Thymus (tissue), 11 donors: ENCODE measurements at regions not wholly inside any gene's neighbourhood (a gene's known extent, or its start where the extent isn't known, plus 50 kb on each side); places are given as distances from the start of the nearest gene placed in this dataset.
A peak's percentile ranks its signal among the peaks of the same experiment; 100 is the strongest.

Experiments used
- DNase-seq, 9 donors: peaks; one replicate each; pipeline ENCODE4 v3.0.0-alpha.2; 2013; ENCODE audit warnings: low spot score in 9 of 9, low read depth in 6 of 9, missing footprints in 1 of 9
- H3K27ac ChIP-seq, 2 donors: one replicate each; pipeline ENCODE4 v1.5.1; 2013; ENCODE audit warnings: control low read depth in 1 of 2, low read depth in 1 of 2, low read length in 1 of 2, mild to moderate bottlenecking in 1 of 2, moderate library complexity in 1 of 2
- H3K27me3 ChIP-seq, 2 donors: one replicate each; pipeline ENCODE4 v1.5.1; 2013; ENCODE audit warnings: low read length in 1 of 2; ENCODE audit not compliant: control insufficient read depth in 2 of 2, insufficient read depth in 1 of 2
- H3K36me3 ChIP-seq, 2 donors: one replicate each; pipeline ENCODE4 v1.5.1; 2013; ENCODE audit warnings: low read length in 1 of 2, mild to moderate bottlenecking in 1 of 2, moderate library complexity in 1 of 2; ENCODE audit not compliant: control insufficient read depth in 2 of 2, insufficient read depth in 2 of 2
- H3K4me1 ChIP-seq, 2 donors: one replicate each; pipeline ENCODE4 v1.5.1; 2013; ENCODE audit warnings: low read length in 2 of 2; ENCODE audit not compliant: control insufficient read depth in 2 of 2, insufficient read depth in 2 of 2
- H3K4me3 ChIP-seq, 2 donors: one replicate each; pipeline ENCODE4 v1.5.1; 2013; ENCODE audit warnings: low read length in 2 of 2, control low read depth in 1 of 2, mild to moderate bottlenecking in 1 of 2
- H3K9me3 ChIP-seq, 2 donors: one replicate each; pipeline ENCODE4 v1.5.1; 2013; ENCODE audit warnings: low read length in 1 of 2, mild to moderate bottlenecking in 1 of 2; ENCODE audit not compliant: control insufficient read depth in 2 of 2, insufficient read depth in 1 of 2
- WGBS: extraction: QIAGEN DNeasy Blood & Tissue Kit; methylation state at CpG from one replicate; pipeline ENCODE4 v1.1.7; 2013; 5-methylcytosine and 5-hydroxymethylcytosine counted together
- donor health status: healthy.

DNA sequence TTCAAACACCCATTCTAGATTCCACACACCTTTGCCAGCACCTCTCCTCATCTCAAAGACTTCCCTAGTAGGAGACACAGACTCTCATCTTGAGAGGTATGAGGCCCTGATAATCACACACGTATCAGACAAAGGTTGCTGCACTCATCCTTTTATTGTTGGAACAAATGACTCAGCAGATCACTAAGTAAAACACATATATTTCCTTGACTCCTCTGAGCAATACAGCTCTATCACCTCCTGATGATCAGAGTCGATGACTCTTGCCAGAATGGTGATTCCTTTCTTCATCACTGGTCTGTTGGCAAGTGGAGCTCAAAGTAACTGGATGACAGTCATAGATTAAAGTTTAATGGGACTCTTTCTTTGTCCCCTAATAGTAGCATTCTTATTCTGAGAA is 1049.2 kb upstream of the ZEB2 start:
- H3K27ac ChIP-seq: no peak overlapping the region
- DNase-seq: no peak
- H3K27me3 ChIP-seq: no peaks in the 10 kb centered on the region
- H3K4me1 ChIP-seq: peaks cover 0 to 2% of the 10 kb centered on the region in 2 donors
- H3K36me3 ChIP-seq: no peaks in the 10 kb centered on the region
- H3K4me3 ChIP-seq: no peak overlapping the region
- 97% methylated on average over 2 of the region's 2 CpGs for WGBS
- H3K9me3 ChIP-seq: no peaks in the 10 kb centered on the region

DNA sequence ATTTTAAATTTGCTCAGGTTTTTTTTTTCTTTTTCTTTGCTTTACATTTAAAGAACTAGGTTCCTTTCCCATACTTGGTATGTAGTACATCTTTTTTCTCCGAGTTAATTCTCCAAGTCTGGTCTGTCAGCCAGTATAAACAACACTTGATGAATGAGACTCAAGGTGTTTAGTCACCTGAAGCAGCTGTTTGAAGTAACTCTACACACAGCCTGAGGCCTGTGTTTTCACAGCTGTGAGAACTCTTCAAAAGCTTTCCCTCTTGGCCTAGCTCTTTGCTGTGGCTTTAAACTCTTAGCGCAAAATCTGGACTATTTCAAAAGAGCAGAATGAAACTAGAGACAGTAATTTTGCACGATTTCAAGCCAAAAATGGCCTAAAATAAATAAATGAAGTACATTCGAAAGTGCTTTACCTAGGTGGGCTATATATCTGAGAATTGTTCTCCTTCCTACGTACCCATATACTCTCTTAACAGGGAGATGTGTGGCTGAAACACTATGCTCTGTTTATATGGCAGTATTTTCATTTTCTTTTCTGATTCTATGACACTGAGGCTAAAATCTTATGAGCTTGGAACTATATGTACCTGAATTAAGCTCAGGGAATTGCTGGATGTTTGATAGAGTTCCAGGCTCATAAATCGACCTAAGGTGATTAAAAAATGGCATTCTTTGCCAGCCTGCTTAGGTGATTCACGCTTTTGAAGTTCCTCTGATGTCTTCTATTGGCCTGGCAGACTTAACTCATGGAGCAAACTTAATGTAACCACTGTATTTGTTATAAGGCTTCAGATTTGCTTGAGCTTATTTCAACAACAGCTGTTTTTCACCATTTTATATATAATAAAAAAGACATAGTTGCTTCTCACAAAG is 1044.1 kb upstream of the ZEB2 start:
- Histone ChIP-seq H3K4me3 (no peak overlapping the region), H3K27ac (peak overlapping the region in 1 of 2 donors; percentile 39)
- peak; percentile 32 to 87 (median 52) for DNase-seq

DNA sequence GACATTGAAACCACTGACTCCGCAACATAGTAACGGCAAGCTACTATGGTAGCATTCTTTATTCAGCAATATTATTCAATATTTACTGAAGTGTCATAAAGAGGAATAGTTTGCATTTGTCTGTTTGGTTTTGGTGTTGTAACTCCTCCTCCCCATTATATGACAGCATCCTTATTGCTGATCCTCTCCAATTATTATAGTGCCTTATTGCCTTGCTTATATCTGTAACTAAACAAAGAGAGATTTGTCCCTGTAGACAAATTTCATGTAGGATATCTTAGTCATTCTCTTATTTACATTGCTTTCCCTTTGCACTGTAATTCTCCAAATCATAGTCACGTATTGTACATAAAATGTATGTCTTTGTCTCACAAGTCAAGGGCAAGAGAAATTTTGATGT is 1041.2 kb upstream of the ZEB2 start:
- Histone ChIP-seq H3K27ac (no peak overlapping the region), H3K36me3 (no peaks in the 10 kb centered on the region), H3K4me1 (peaks cover 6 to 8% of the 10 kb centered on the region in 2 donors), H3K27me3 (no peaks in the 10 kb centered on the region), H3K9me3 (no peaks in the 10 kb centered on the region), H3K4me3 (no peak overlapping the region)
- WGBS: 98% methylated on average over 3 of the region's 3 CpGs
- DNase-seq: no peak

More for the DNA sequence above, 1044.1 kb upstream of the ZEB2 start:
- H3K36me3 ChIP-seq: no peaks in the 10 kb centered on the region
- 63% methylated on average over 7 of the region's 7 CpGs for WGBS
- no peaks in the 10 kb centered on the region for H3K9me3 ChIP-seq
- no peaks in the 10 kb centered on the region for H3K27me3 ChIP-seq
- peaks cover 0 to 2% of the 10 kb centered on the region in 2 donors for H3K4me1 ChIP-seq

DNA sequence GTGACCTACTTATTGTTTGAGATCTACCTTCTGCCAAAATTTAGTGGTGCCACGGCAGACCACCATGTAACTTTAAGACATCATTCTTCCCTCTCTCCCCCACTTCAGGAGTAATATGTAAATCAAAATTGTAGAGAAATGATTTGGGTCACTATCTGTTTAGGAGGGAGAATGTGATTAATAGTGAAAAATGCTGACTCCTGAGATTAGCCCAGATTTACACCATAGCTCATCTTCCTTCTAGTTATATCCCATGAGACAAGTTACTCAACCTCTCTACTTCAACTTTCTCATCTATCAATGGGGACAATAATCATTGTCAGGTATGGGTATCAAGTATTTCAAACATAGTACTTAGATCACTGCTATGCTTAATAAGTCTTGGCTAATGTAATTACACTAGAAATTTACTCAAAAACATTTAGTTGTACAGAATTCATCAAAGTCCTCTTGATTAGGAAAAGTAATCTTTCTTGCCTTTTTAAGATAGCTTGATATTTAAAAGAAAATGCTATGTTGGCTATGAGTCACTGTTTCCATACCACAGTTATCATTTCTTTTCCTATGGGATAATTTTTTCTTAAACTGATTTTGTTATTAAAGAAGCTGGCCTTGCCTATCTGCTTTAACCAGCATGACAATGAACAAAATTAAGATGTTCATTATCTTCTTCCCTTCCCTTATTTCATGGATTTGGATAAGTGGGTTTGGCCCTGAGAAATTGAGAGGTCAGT is 1038.9 kb upstream of the ZEB2 start:
- Histone ChIP-seq H3K36me3 (no peaks in the 10 kb centered on the region), H3K27me3 (no peaks in the 10 kb centered on the region), H3K4me1 (peaks cover 4 to 8% of the 10 kb centered on the region in 2 donors), H3K27ac (no peak overlapping the region), H3K4me3 (no peak overlapping the region), H3K9me3 (no peaks in the 10 kb centered on the region)
- 57% methylated on average over 1 of the region's 1 CpG for WGBS
- no peak for DNase-seq

DNA sequence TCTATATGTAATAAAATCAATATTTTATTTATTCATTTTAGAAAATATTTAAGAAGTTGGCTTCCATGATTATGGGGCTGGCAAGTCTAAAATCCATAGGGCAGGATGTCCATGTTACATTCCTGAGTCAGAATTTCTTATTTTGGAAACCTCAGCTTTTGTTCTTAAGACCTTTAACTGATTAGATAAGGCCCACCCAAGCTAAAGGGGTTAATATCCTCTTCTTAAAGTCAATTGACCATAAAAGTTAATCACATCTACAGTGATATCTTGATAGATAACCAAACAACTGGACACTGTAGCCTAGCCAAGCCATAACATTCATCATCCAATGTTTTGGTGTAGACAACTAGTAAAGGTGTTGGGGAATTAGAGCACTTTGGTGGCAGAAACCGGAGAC is 1035.4 kb upstream of the ZEB2 start:
- Histone ChIP-seq H3K27ac (no peak overlapping the region), H3K27me3 (no peaks in the 10 kb centered on the region), H3K9me3 (no peaks in the 10 kb centered on the region), H3K4me3 (no peak overlapping the region), H3K36me3 (no peaks in the 10 kb centered on the region), H3K4me1 (peaks cover 4 to 8% of the 10 kb centered on the region in 2 donors)
- DNase-seq: no peak
- WGBS: 96% methylated on average over 1 of the region's 1 CpG

DNA sequence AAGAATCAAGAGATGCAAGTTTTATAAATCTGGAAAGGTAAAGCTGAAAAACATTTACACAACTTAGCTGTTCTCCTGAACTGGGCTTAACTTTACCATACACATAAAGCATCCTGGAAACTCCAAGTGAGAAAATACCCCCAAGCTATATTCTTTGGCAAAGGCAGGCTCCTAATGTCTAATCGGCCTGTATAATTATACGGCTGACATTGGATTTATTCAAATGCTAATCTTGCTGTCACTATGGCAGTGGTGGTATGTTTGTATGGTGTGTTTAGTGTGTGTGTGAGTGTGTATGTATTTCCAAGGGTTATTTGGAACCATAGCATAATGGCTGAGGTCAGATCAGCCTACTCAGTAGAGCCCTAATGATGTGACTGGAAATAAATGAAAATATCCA is 1031.8 kb upstream of the ZEB2 start:
- Histone ChIP-seq H3K4me3 (no peak overlapping the region), H3K27me3 (no peaks in the 10 kb centered on the region), H3K4me1 (no peaks in the 10 kb centered on the region), H3K27ac (no peak overlapping the region), H3K9me3 (no peaks in the 10 kb centered on the region), H3K36me3 (no peaks in the 10 kb centered on the region)
- WGBS: 99% methylated on average over 2 of the region's 2 CpGs
- DNase-seq: no peak

DNA sequence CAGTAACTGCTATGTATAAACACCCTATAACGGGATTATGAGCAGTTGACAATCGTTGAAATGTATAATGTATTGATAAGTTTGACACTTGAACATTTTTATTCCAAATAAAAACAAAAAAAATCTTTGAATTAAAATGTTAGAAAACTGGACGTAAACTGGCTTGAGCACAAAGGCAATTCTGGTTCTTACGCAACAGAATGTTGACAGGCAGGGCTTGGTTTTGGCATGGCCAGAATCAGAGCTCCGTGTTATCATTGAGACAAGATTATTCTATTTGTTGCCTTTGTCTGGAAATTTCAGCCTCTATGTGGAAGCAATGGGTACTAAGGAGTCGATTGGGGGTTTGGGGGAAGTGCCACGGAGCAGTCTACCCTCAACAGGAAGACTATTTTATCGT is 1028.6 kb upstream of the ZEB2 start:
- H3K4me1 ChIP-seq: no peaks in the 10 kb centered on the region
- no peaks in the 10 kb centered on the region for H3K27me3 ChIP-seq
- no peak overlapping the region for H3K27ac ChIP-seq
- H3K9me3 ChIP-seq: no peaks in the 10 kb centered on the region
- H3K36me3 ChIP-seq: no peaks in the 10 kb centered on the region
- no peak for DNase-seq
- 96% methylated on average over 8 of the region's 8 CpGs for WGBS
- H3K4me3 ChIP-seq: no peak overlapping the region

DNA sequence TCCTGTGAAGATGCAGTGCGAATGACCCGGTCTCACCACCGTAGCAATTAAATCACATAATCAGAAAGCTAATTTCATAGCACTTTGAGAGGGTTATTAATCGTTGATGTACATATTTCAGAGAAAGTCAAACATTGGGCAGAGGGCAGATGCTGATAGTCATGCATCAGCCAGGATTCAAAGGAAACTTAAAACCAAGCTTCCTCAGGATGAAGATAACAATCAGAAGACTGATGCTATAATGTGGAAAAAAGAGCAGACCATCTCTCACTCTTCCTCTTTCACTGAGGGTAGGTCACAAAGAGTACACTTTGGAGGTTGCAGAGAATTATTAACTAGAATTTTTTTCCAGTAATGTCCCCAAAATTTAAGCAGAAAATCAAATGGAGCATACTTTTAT is 1027.7 kb upstream of the ZEB2 start:
- Histone ChIP-seq H3K4me1 (no peaks in the 10 kb centered on the region), H3K4me3 (no peak overlapping the region), H3K27me3 (no peaks in the 10 kb centered on the region), H3K9me3 (no peaks in the 10 kb centered on the region), H3K36me3 (no peaks in the 10 kb centered on the region), H3K27ac (no peak overlapping the region)
- WGBS: 17% methylated on average over 4 of the region's 4 CpGs
- DNase-seq: no peak

DNA sequence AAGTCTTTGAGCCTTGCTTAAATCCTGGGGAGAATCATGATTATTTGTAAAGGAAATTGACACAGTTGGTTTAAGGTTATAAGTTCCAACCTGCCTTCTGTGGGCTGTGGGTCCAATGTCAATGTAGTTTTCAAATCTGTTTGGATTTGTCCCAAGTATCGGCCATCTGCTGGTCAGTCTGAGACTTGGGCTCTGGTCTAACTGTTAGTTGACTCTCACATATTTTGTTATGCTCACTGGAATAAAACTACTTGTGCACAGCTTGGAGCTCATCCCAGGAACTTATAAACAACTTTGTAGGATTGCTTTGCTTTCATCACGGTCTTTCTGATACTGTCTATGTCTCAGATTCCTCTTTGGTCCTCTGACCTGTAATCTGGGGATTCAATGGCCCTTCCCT is 1026.2 kb upstream of the ZEB2 start:
- no peaks in the 10 kb centered on the region for H3K27me3 ChIP-seq
- H3K9me3 ChIP-seq: no peaks in the 10 kb centered on the region
- 96% methylated on average over 2 of the region's 2 CpGs for WGBS
- no peaks in the 10 kb centered on the region for H3K36me3 ChIP-seq
- no peak overlapping the region for H3K4me3 ChIP-seq
- H3K4me1 ChIP-seq: no peaks in the 10 kb centered on the region
- H3K27ac ChIP-seq: no peak overlapping the region
- DNase-seq: no peak
